Stomach smooth muscle (tissue), 2 donors: ENCODE measurements at regions not wholly inside any gene's neighbourhood (a gene's known extent, or its start where the extent isn't known, plus 50 kb on each side); places are given as distances from the start of the nearest gene placed in this dataset.
A peak's percentile ranks its signal among the peaks of the same experiment; 100 is the strongest.

ENCODE experiments used
- H3K27ac ChIP-seq: one replicate; pipeline ENCODE4 v1.7.0; 2013; ENCODE audit warnings: mild to moderate bottlenecking, low read length, inconsistent platforms
- H3K27me3 ChIP-seq, 2 donors: one replicate each; pipeline ENCODE4 v1.7.0; 2013; ENCODE audit warnings: low read length in 2 of 2; ENCODE audit not compliant: insufficient read depth in 2 of 2, control insufficient read depth in 1 of 2
- H3K36me3 ChIP-seq, 2 donors: one replicate each; pipeline ENCODE4 v1.7.0; 2013; ENCODE audit warnings: low read length in 2 of 2; ENCODE audit not compliant: control insufficient read depth in 2 of 2, insufficient read depth in 2 of 2
- H3K4me1 ChIP-seq: one replicate; pipeline ENCODE4 v1.7.0; 2013; ENCODE audit warnings: low read length; ENCODE audit not compliant: control insufficient read depth, insufficient read depth
- H3K4me3 ChIP-seq, 2 donors: one replicate each; pipeline ENCODE4 v1.7.0; 2013; ENCODE audit warnings: low read length in 2 of 2
- H3K9ac ChIP-seq, 2 donors: one replicate each; pipeline ENCODE4 v1.7.0; 2013; ENCODE audit warnings: low read length in 2 of 2, mild to moderate bottlenecking in 1 of 2
- H3K9me3 ChIP-seq, 2 donors: one replicate each; pipeline ENCODE4 v1.7.0; 2013; ENCODE audit warnings: low read length in 2 of 2; ENCODE audit not compliant: control insufficient read depth in 2 of 2
- donor health status: healthy.
- donor health status: Pancreatic carcinoma.

DNA sequence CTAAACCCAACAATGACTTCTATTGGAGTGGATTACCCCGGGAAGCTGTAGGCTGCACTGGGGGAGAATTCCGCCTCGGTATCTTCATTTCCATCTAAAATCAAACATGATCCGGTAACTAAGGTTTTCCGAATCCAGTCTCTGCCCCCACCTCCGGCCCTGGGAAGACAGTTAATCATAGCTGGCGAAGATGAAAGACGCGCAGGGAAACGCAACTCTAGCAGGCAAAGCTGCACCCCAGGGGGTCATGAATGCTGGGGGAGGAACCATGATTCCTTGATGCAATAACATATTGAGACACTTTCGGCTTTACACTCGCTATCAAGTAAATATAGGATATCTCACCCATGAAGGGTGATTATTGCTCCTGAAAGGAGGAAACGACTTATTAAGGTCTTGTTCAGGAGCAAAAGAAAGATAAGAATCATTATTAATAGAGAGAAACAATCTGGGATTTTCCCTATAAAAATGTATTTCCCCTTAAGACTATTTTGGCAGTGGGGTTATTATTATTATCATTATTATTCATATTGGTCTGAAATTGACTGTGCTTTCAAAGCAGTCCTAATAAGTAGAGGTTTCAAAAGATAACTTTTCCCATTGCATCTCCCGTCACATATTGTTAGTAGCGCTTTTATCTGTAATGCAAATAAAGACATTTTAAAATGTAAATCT, 614.9 kb downstream of the VRK1 start:
- H3K27ac ChIP-seq = no peak overlapping the region
- peaks cover 50 to 55% of the 10 kb centered on the region in 2 donors for H3K27me3 ChIP-seq
- H3K9me3 ChIP-seq = peaks cover 0 to 2% of the 10 kb centered on the region in 2 donors
- H3K9ac ChIP-seq = no peak overlapping the region
- H3K4me3 ChIP-seq = no peak overlapping the region
- no peaks in the 10 kb centered on the region for H3K36me3 ChIP-seq
- H3K4me1 ChIP-seq = no peaks in the 10 kb centered on the region

DNA sequence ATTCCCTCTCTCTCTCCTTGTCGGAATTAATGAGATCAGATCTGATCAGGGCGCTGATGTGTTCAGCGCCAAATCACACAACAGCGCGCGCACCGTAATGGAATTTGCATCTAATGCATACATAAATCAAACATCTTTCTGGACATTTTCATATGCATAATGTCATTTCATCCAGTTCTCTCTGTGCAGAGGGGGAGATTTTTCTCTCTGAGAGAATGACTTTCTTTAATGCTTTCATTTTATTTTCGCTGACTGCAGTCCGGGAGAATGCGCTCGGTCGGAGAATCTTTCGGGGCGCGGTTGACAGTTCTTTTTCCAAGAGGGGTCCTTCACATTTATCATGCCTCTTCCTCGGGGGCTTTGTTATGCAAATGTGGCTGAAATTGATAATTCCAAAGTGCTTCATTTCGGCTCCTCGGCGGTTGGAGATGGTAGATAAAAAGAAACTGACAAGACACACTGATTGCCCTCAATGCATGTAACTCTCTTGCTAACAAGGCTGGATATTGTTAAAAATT, 615.9 kb downstream of the VRK1 start:
- H3K9me3 ChIP-seq = peaks cover 0 to 2% of the 10 kb centered on the region in 2 donors
- H3K4me3 ChIP-seq = peak overlapping the region; percentile 15 to 29
- peaks cover 44 to 49% of the 10 kb centered on the region in 2 donors for H3K27me3 ChIP-seq
- no peaks in the 10 kb centered on the region for H3K4me1 ChIP-seq
- H3K27ac ChIP-seq = no peak overlapping the region
- no peaks in the 10 kb centered on the region for H3K36me3 ChIP-seq
- H3K9ac ChIP-seq = no peak overlapping the region

DNA sequence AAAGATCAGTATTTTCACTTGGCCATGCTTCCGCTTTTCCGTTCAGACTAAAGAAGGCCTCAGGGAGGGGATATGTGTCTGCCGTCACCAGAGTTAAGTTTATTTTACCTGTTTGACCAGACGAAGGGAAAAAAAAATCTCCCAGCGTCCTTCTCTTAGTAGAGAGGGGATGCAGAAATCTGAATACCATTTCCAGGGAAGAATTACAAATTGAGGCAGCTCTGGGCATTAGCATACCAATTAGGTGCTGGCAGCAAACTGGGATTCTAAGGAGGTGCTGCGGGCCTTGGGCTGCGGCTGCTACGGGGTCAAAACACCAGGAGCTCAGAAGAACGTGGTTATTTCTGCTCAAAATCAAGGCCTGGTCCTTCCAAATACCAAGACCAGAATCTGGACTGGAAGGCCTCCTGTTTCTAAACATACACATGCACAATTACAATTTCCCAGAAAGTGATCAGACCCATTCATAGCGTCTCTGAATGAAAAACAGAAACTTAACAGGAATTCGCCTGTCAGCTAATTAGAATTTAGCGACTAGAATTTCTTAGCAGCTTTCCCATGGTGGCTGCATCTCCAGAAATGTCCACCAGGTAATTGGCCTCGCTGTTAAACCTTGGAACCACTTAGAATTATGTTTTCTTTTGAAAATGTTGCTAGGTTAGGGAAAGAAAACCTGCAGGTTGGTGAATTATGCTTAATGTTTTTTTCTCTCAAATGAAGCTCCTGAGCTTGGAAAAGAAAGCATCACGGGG, 617.0 kb downstream of the VRK1 start:
- Histone ChIP-seq H3K9ac (no peak overlapping the region), H3K4me1 (no peaks in the 10 kb centered on the region), H3K36me3 (no peaks in the 10 kb centered on the region), H3K4me3 (no peak overlapping the region), H3K27ac (no peak overlapping the region), H3K9me3 (peaks cover 0 to 2% of the 10 kb centered on the region in 2 donors), H3K27me3 (peaks cover 37 to 47% of the 10 kb centered on the region in 2 donors)

DNA sequence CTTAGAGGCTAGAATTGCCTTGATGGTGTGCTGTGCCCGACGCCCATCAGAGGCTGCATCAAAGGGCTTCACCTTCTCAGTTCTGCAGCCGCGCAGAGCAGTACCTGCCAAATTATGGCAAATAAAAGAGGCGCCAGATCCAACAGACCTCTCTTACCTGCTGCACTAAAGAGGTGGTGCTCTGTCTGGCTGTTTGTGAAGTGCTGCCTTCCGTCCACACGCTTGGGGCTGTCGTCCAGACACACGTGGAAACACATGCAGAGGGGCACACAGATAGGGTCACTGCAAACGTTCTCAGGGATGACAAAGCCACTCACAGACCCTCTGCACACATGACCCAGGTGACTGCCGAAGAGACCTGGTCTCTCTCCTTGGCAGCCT, 617.5 kb downstream of the VRK1 start:
- Histone ChIP-seq H3K36me3 (no peaks in the 10 kb centered on the region), H3K27ac (no peak overlapping the region), H3K9ac (no peak overlapping the region), H3K9me3 (peaks cover 0 to 2% of the 10 kb centered on the region in 2 donors), H3K4me1 (no peaks in the 10 kb centered on the region), H3K27me3 (peaks cover 34 to 47% of the 10 kb centered on the region in 2 donors), H3K4me3 (no peak overlapping the region)

DNA sequence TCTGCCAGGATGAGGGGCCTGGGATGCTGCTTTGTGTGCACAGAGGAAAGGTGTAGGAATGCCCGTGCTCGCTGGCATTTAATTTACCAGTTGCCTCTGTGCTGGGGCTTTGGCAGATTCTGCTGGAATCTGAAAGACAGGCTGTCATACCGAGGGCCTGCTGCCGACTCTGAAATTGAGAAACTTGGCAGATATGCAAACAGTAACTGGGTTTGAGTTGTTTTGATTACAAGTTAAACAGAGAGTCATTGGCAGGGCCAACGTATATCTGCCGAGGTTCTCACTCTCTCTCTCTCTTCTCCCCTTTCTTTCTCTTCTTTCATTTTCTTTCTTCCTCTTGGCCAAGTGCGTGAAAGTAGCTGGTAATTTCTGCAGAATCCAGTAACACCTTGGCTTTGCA, 618.7 kb downstream of the VRK1 start:
- no peaks in the 10 kb centered on the region for H3K36me3 ChIP-seq
- H3K9me3 ChIP-seq = peaks cover 0 to 2% of the 10 kb centered on the region in 2 donors
- H3K4me3 ChIP-seq = no peak overlapping the region
- H3K4me1 ChIP-seq = no peaks in the 10 kb centered on the region
- peaks cover 31 to 35% of the 10 kb centered on the region in 2 donors for H3K27me3 ChIP-seq
- no peak overlapping the region for H3K9ac ChIP-seq
- H3K27ac ChIP-seq = no peak overlapping the region

DNA sequence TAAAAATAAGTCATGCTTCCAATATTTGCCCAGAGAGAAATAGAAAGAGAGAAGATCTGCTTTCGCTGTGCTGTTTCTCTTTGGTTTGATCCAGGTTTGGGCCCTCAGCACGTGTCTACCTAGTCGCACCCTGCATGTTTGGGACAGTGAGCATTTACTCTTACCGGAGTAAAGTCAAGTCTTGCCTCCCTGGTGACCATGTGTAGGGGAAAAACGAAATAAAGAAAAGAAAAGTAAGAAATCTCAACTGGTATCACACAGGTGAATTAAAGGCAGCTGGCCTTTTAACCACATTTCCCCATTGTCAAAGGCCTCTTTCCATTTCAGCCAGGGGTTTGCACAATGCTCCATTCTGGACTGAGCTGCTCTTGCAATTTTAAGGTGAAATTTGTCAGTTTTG, 619.4 kb downstream of the VRK1 start:
- H3K9ac ChIP-seq = no peak overlapping the region
- no peaks in the 10 kb centered on the region for H3K4me1 ChIP-seq
- peaks cover 28 to 33% of the 10 kb centered on the region in 2 donors for H3K27me3 ChIP-seq
- no peaks in the 10 kb centered on the region for H3K36me3 ChIP-seq
- H3K4me3 ChIP-seq = no peak overlapping the region
- H3K27ac ChIP-seq = no peak overlapping the region
- peaks cover 0 to 1% of the 10 kb centered on the region in 2 donors for H3K9me3 ChIP-seq

DNA sequence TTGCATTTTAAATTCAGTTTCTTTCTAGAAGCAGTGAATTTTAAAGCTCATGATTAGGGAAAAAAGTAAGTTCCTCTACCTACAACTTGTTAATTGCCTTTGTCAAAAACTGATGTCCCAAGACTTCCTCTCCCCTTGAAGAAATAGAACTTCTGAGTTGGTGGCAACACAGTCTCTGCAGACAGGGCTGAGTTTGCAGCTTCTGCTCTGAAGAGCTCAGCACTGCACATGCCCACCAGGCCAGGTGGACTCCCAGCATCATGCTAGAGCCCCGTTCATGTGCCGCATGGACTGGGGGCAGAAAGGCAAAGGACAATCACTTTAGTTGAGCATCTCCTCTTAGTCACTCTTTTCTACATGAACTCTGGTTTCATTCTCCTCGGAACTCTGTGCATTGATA, 620.1 kb downstream of the VRK1 start:
- Histone ChIP-seq H3K4me1 (no peaks in the 10 kb centered on the region), H3K4me3 (no peak overlapping the region), H3K27me3 (peaks cover 23 to 26% of the 10 kb centered on the region in 2 donors), H3K9me3 (no peaks in the 10 kb centered on the region), H3K36me3 (no peaks in the 10 kb centered on the region), H3K9ac (no peak overlapping the region), H3K27ac (no peak overlapping the region)

DNA sequence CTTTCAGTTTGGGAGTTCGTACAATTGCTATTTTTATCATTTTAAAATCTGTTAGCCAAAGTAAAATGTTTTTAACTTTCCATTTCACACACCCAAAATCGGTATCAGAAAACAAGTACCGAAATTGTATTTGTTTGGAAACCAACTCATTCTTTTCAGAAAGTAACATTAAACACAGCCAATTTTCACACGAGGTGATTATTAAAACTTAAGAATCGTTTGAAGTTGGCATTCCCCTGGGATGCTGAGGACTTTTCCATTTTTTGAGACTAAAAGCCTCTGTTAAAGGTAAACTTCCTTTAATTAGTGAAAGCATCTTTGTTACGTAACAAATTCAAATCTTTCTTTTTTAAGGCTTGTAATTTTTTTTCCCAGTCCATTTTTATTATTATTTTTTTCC, 623.0 kb downstream of the VRK1 start:
- no peaks in the 10 kb centered on the region for H3K4me1 ChIP-seq
- H3K36me3 ChIP-seq = no peaks in the 10 kb centered on the region
- H3K27me3 ChIP-seq = peaks cover 3 to 5% of the 10 kb centered on the region in 2 donors
- no peak overlapping the region for H3K27ac ChIP-seq
- no peaks in the 10 kb centered on the region for H3K9me3 ChIP-seq
- no peak overlapping the region for H3K9ac ChIP-seq
- H3K4me3 ChIP-seq = no peak overlapping the region

DNA sequence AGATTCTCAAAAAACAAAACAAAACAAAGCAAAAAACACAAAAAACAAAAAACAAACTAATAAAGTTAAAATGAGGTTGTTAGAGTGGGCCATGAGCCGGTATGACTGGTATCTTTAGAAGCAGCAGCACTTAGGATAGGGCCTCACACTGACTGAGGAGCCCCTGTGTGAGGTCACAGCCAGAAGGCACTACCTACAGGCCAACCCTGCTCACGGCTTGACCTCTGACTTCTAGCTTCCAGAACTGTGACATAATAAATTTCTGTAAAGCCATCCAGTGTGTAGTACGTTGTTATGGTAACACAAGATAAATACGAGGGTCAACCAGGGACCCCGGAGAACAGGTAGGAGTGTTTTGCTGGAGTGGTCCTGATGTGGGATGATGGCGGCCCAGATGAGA, 629.6 kb downstream of the VRK1 start:
- H3K9ac ChIP-seq = no peak overlapping the region
- H3K36me3 ChIP-seq = no peaks in the 10 kb centered on the region
- no peak overlapping the region for H3K27ac ChIP-seq
- peaks cover 2 to 4% of the 10 kb centered on the region in 2 donors for H3K27me3 ChIP-seq
- H3K4me3 ChIP-seq = no peak overlapping the region
- no peaks in the 10 kb centered on the region for H3K9me3 ChIP-seq
- H3K4me1 ChIP-seq = no peaks in the 10 kb centered on the region

DNA sequence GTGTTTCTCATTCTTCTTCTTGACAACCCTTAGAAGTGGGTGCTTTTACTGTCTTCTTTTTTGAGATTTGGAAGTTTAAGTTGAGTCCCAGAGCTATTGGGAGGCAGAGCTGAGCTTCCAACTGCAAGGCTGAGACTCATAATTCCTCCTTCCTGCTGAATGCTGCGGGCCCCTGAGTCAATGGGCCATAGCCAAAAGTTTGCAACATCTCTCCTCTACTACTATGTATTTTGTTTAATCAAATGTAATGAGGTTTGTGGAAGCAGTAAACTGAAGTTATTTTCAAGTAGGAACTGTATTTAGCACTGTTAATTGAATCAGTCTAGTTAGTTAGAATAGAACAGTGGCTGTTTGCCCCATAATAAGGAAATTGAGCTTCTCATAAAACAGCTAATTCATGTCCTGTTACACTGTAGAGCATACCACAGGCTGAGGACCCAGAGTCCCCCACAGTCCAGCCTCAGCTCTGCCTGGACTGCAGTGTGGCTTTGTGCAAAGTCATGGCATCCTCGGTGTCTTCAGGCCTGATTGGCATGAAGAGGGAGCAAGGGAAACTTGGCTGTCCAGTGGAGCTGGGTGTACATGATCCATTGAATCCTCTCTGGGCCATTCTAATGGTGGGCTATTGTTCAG, 631.7 kb downstream of the VRK1 start:
- H3K27ac ChIP-seq = no peak overlapping the region
- no peak overlapping the region for H3K9ac ChIP-seq
- no peak overlapping the region for H3K4me3 ChIP-seq
- H3K36me3 ChIP-seq = no peaks in the 10 kb centered on the region
- H3K4me1 ChIP-seq = no peaks in the 10 kb centered on the region
- peaks cover 0 to 2% of the 10 kb centered on the region in 2 donors for H3K9me3 ChIP-seq
- H3K27me3 ChIP-seq = peaks cover 0 to 2% of the 10 kb centered on the region in 2 donors
